Breast epithelium (tissue), 4 donors: ENCODE measurements at regions not wholly inside any gene's neighbourhood (a gene's known extent, or its start where the extent isn't known, plus 50 kb on each side); places are given as distances from the start of the nearest gene placed in this dataset.

Source experiments
- DNase-seq, 2 donors: peaks; one replicate each; pipeline ENCODE4 v3.0.0-alpha.2; 2019; ENCODE audit warnings: low spot score in 2 of 2
- H3K27ac ChIP-seq, 2 donors: fragments of 200-600 bp; sonication (generic) in 1 of 2; one replicate each; pipeline ENCODE4 v1.5.1; 2016 to 2019; ENCODE audit warnings: mild to moderate bottlenecking in 1 of 2
- H3K27me3 ChIP-seq, 2 donors: fragments of 200-600 bp; sonication (generic) in 1 of 2; one replicate each; pipeline versions ENCODE4 v1.5.1 to v1.6.0; 2017 to 2019; ENCODE audit warnings: control low read depth in 1 of 2, mild to moderate bottlenecking in 1 of 2
- H3K36me3 ChIP-seq: fragments of 200-600 bp; one replicate; pipeline ENCODE4 v1.5.1; 2019
- H3K4me1 ChIP-seq, 2 donors: fragments of 200-600 bp; sonication (generic); one replicate each; pipeline ENCODE4 v1.5.1; 2016 to 2019; ENCODE audit warnings: control low read depth in 1 of 2
- H3K4me3 ChIP-seq, 3 donors: fragments of 200-600 bp; sonication (generic); 1 replicate in 2 of 3; 2 replicates in 1 of 3; pipeline ENCODE4 v1.5.1; 2016 to 2019; ENCODE audit warnings: mild to moderate bottlenecking in 3 of 3, moderate library complexity in 2 of 3
- H3K9me3 ChIP-seq, 2 donors: fragments of 200-600 bp; sonication (generic) in 1 of 2; one replicate each; pipeline ENCODE4 v1.5.1; 2016 to 2019; ENCODE audit warnings: control low read depth in 1 of 2
- CTCF ChIP-seq, 3 donors: fragments of 450-650 bp; IDR thresholded peaks; one replicate each; pipeline ENCODE4 v1.5.1; 2016 to 2017; ENCODE audit warnings: antibody characterized with exemption in 3 of 3, mild to moderate bottlenecking in 3 of 3, moderate library complexity in 3 of 3
- POLR2A ChIP-seq: fragments of 450-650 bp; IDR thresholded peaks from one replicate; pipeline ENCODE4 v1.6.1; 2016; ENCODE audit warnings: antibody characterized with exemption, mild to moderate bottlenecking, moderate library complexity
- POLR2AphosphoS5 ChIP-seq, 3 donors: sonication (generic); formaldehyde crosslinking; IDR thresholded peaks; one replicate each; pipeline ENCODE4 v1.6.1; 2017; ENCODE audit warnings: antibody characterized with exemption in 3 of 3
- intact Hi-C: fragments of 100-400 bp; cut with DNase I; formaldehyde crosslinking; loops from one replicate; pipeline ENCODE4 v1.15.1; 2023; ENCODE audit warnings: low total_unique reads

DNA sequence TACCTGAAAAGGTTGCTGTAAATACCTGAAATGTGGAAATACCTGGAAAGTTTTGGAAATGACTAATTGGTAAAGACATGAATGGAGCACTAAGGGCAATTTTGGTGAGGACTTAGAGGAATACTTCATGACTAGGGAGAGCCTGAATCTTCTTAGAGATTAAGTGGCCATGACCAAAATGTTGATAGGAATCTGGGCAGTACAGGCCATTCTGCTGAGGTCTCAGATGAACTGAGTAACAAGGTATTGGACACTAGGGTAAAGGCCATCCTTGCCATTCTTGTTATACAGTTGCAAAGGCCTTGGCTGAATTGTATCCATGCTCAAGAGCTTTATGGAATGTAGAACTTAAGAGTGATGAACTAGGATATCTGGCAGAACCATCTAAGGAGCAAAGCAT, 742.9 kb upstream of the RAB6C start:
- H3K4me1 ChIP-seq = no peaks in the 10 kb centered on the region
- H3K27ac ChIP-seq = no peak overlapping the region
- DNase-seq = no peak
- no peaks in the 10 kb centered on the region for H3K9me3 ChIP-seq
- intact Hi-C loops = loop anchor here (5.0 kb wide), 1 partner anchor 64 kb away; no protein-coding TSS in a partner anchor
- TF ChIP-seq POLR2A (no peak), CTCF (IDR thresholded peaks at IDR 0.05) (no peak), POLR2AphosphoS5 (IDR thresholded peaks at IDR 0.05) (no peak)
- no peaks in the 10 kb centered on the region for H3K27me3 ChIP-seq
- H3K36me3 ChIP-seq = no peaks in the 10 kb centered on the region
- no peak overlapping the region for H3K4me3 ChIP-seq

- Histone ChIP-seq H3K36me3 (no peaks in the 10 kb centered on the region), H3K27me3 (no peaks in the 10 kb centered on the region), H3K4me3 (no peak overlapping the region), H3K27ac (no peak overlapping the region), H3K9me3 (no peaks in the 10 kb centered on the region), H3K4me1 (no peaks in the 10 kb centered on the region)
- intact Hi-C loops = loop anchor here (5.0 kb wide), 1 partner anchor 66 kb away; no protein-coding TSS in a partner anchor
- TF ChIP-seq CTCF (IDR thresholded peaks at IDR 0.05) (no peak), POLR2A (no peak), POLR2AphosphoS5 (IDR thresholded peaks at IDR 0.05) (no peak)
- DNase-seq = no peak
Measured at GRCh38 chr2:129237966-129238725, 741.3 kb upstream of the RAB6C start.

DNA sequence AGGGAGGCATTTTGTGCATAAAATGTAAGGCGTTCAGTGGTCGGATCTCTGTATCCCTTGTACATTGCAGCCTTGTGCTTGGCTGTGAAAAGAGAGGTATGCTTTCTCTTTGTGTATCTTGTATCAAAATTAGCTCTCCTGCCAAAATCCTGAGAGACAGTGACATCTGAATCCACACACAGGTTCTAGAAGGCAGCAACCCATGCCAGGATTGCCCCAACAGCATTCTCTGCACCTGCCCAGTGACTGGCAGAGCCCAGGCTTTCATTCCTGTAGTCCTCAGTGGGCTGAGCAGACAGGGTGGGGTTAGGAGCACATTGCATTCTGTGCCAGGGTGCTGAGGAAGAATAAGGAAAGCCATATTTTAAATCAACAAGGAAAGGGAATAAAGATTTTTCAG, 740.3 kb upstream of the RAB6C start:
- no peak for DNase-seq
- intact Hi-C loops = loop anchor here (5.0 kb wide), 1 partner anchor 67 kb away; no protein-coding TSS in a partner anchor
- no peaks in the 10 kb centered on the region for H3K4me1 ChIP-seq
- no peaks in the 10 kb centered on the region for H3K27me3 ChIP-seq
- H3K9me3 ChIP-seq = no peaks in the 10 kb centered on the region
- no peak overlapping the region for H3K27ac ChIP-seq
- TF ChIP-seq POLR2A (no peak), POLR2AphosphoS5 (IDR thresholded peaks at IDR 0.05) (no peak), CTCF (IDR thresholded peaks at IDR 0.05) (no peak)
- no peaks in the 10 kb centered on the region for H3K36me3 ChIP-seq
- H3K4me3 ChIP-seq = no peak overlapping the region

- TF ChIP-seq CTCF (IDR thresholded peaks at IDR 0.05) = no peak
- no peak for TF ChIP-seq POLR2AphosphoS5 (IDR thresholded peaks at IDR 0.05)
- TF ChIP-seq POLR2A = no peak
- intact Hi-C loops = no loop called here
- Histone ChIP-seq H3K27me3 (no peaks in the 10 kb centered on the region), H3K4me1 (no peaks in the 10 kb centered on the region), H3K9me3 (no peaks in the 10 kb centered on the region), H3K4me3 (no peak overlapping the region), H3K36me3 (no peaks in the 10 kb centered on the region), H3K27ac (no peak overlapping the region)
- DNase-seq = no peak
Measured at GRCh38 chr2:129240061-129240460, 739.4 kb upstream of the RAB6C start.

GRCh38 chr2:129242269-129242668, 737.2 kb upstream of the RAB6C start:
- Histone ChIP-seq H3K4me1 (no peaks in the 10 kb centered on the region), H3K27ac (no peak overlapping the region), H3K9me3 (no peaks in the 10 kb centered on the region), H3K27me3 (no peaks in the 10 kb centered on the region), H3K4me3 (no peak overlapping the region), H3K36me3 (no peaks in the 10 kb centered on the region)
- intact Hi-C loops = no loop called here
- DNase-seq = no peak
- no peak for TF ChIP-seq CTCF (IDR thresholded peaks at IDR 0.05)
- TF ChIP-seq POLR2AphosphoS5 (IDR thresholded peaks at IDR 0.05) = no peak
- TF ChIP-seq POLR2A = no peak
